ENCODE measurements at regions not wholly inside any gene's neighbourhood (a gene's known extent, or its start where the extent isn't known, plus 50 kb on each side); places are given as distances from the start of the nearest gene placed in this dataset.

- no peaks in the 10 kb centered on the region for H3K36me3 ChIP-seq (ENCODE audit: control insufficient read depth in 1 of 2, insufficient read depth in 2 of 2, low read length in 2 of 2)
- intact Hi-C loops (cut with micrococcal nuclease), result no loop called here
- BruUV-seq (replicated peaks), result no TSS peak
- DNase-seq (ENCODE audit: low read depth, low spot score) (no peak), ATAC-seq (no peak)
- POLR2A ChIA-PET, result no interaction called here
- no peak overlapping the region for H3K9ac ChIP-seq (ENCODE audit: low read length)
- H3K27me3 ChIP-seq (ENCODE audit: insufficient read depth, low read length), result no peaks in the 10 kb centered on the region
- H3K9me3 ChIP-seq (ENCODE audit: control insufficient read depth in 1 of 2, insufficient read depth in 1 of 2, low read depth in 1 of 2, low read length in 2 of 2), result no peaks in the 10 kb centered on the region; a peak in 1 of 4 replicates
- H3K27ac ChIP-seq (ENCODE audit: low read depth, low read length), result no peak overlapping the region
- no peak overlapping the region for H3K4me2 ChIP-seq (ENCODE audit: low read length)
- no peak overlapping the region for H2AFZ ChIP-seq (ENCODE audit: low read depth, low read length, poor library complexity, severe bottlenecking)
- no peaks in the 10 kb centered on the region for H3K79me2 ChIP-seq (ENCODE audit: insufficient read depth, low read length)
- TF ChIP-seq MAX (IDR thresholded peaks at IDR 0.05) (no peak), REST (IDR thresholded peaks at IDR 0.05; ENCODE audit: low read depth) (no peak), YY1 (IDR thresholded peaks at IDR 0.05; ENCODE audit: extremely low read depth, insufficient replicate concordance, low read depth, low read length) (no peak), SIN3A (IDR thresholded peaks at IDR 0.05; ENCODE audit: low read depth) (no peak), SRF (IDR thresholded peaks at IDR 0.05; ENCODE audit: low read depth) (no peak), EZH2phosphoT487 (IDR thresholded peaks at IDR 0.05; ENCODE audit: borderline replicate concordance) (no peak), RAD21 (IDR thresholded peaks at IDR 0.05; ENCODE audit: low read depth) (no peak), POLR2A (IDR thresholded peaks at IDR 0.05; ENCODE audit: borderline replicate concordance, extremely low read depth, insufficient read depth, insufficient read length) (no peak), ZFX (IDR thresholded peaks at IDR 0.05) (no peak), ATF3 (IDR thresholded peaks at IDR 0.05) (no peak), CBX3 (IDR thresholded peaks at IDR 0.05; ENCODE audit: low read depth) (no peak), ZBTB33 (IDR thresholded peaks at IDR 0.05; ENCODE audit: extremely low read depth, insufficient replicate concordance, low read length) (no peak), CTCF (IDR thresholded peaks at IDR 0.05 in 2 of 3, conservative IDR thresholded peaks at IDR 0.05 in 1 of 3; ENCODE audit: borderline replicate concordance in 1 of 3, insufficient read depth in 1 of 3, low read depth in 2 of 3, low read length in 2 of 3) (no peak), SP1 (IDR thresholded peaks at IDR 0.05; ENCODE audit: low read depth) (no peak), TCF7L2 (IDR thresholded peaks at IDR 0.05; ENCODE audit: borderline replicate concordance, extremely low read depth, insufficient read depth, insufficient read length) (no peak), ELF1 (IDR thresholded peaks at IDR 0.05; ENCODE audit: borderline replicate concordance, low read depth) (no peak), JUND (IDR thresholded peaks at IDR 0.05) (no peak), EZH2 (IDR thresholded peaks at IDR 0.05) (no peak)
- no peak overlapping the region for H3K4me3 ChIP-seq (replicated peaks in 1 of 2; ENCODE audit: low read depth in 1 of 2, low read length in 2 of 2)
- H4K20me1 ChIP-seq (ENCODE audit: insufficient read depth), result no peaks in the 10 kb centered on the region
- RAD21 ChIA-PET (ENCODE audit: low non-redundant PET in 1 of 2, low total read pairs in 2 of 2, uncharacterized antibody in 2 of 2, unreplicated experiment in 2 of 2), result no interaction called here
- H3K9me2 ChIP-seq (ENCODE audit: insufficient read depth), result no peaks in the 10 kb centered on the region
- CTCF ChIA-PET, result no interaction called here
- H3K4me1 ChIP-seq (ENCODE audit: control insufficient read depth in 1 of 2, insufficient read depth in 2 of 2, low read length in 2 of 2), result no peaks in the 10 kb centered on the region
Measured at GRCh38 chr22:48278620-48279460, 1516.4 kb downstream of the TBC1D22A start.
